ENCODE measurements at regions not wholly inside any gene's neighbourhood (a gene's known extent, or its start where the extent isn't known, plus 50 kb on each side); places are given as distances from the start of the nearest gene placed in this dataset.

DNA sequence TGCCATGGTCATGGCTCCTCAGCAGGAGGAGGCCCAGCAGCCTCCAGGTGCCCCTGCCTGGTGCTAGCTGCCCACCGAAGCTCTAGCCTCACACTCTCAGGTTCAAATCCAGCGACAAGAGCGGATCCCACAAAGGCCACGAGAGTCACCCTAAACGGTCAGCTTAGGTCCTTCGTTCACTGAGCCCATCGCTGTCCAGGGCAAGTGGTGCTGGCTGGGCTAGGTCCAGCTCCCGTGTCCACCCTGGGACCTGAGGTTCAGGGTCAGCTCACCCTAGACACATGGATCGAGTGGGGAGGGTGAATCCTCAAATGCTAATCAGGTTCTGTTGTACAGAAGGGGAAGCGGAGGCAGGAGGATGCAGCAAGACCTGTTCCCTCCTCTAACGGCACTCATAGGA lies 171.9 kb upstream of the SULF2 start:
- TF ChIP-seq POLR2AphosphoS5 (IDR thresholded peaks at IDR 0.05; ENCODE audit: low read depth, low read length), result no peak
- no peak for TF ChIP-seq TAF1 (IDR thresholded peaks at IDR 0.05; ENCODE audit: low read depth, low read length)
